Stimulated activated naive CD8-positive, alpha-beta T cell treated with anti-CD3 and anti-CD28 coated beads, Interleukin-15, Interleukin-2, amounts not matched to agents 100 U/mL and 50 U/mL, for 24 hours (primary cell): ENCODE measurements at regions not wholly inside any gene's neighbourhood (a gene's known extent, or its start where the extent isn't known, plus 50 kb on each side); places are given as distances from the start of the nearest gene placed in this dataset.

Experiments
- ATAC-seq: fragments of 150-1000 bp; cut with Tn5 transposase; one replicate; pipeline ENCODE4 v1.10.0; 2021
- DNase-seq: peaks from one replicate; pipeline ENCODE4 v3.0.0; 2021

- DNase-seq (no peak), ATAC-seq (no peak)
Measured at GRCh38 chr2:221112744-221113143, 459.4 kb downstream of the EPHA4 start.

GRCh38 chr2:221115944-221116343, 456.2 kb downstream of the EPHA4 start:
- no peak for DNase-seq
- no peak for ATAC-seq

GRCh38 chr2:221120643-221121042, 451.5 kb downstream of the EPHA4 start:
- ATAC-seq (no peak), DNase-seq (no peak)

GRCh38 chr2:221123396-221123795, 448.7 kb downstream of the EPHA4 start:
- ATAC-seq: no peak
- no peak for DNase-seq

GRCh38 chr2:221124532-221125240, 447.4 kb downstream of the EPHA4 start:
- DNase-seq (no peak), ATAC-seq (no peak)

- no peak for ATAC-seq
- DNase-seq: no peak
Measured at GRCh38 chr2:221125691-221126090, 446.4 kb downstream of the EPHA4 start.

GRCh38 chr2:221129657-221130056, 442.4 kb downstream of the EPHA4 start:
- ATAC-seq: no peak
- DNase-seq: no peak

GRCh38 chr2:221130431-221130830, 441.7 kb downstream of the EPHA4 start:
- DNase-seq: no peak

GRCh38 chr2:221133941-221134340, 438.2 kb downstream of the EPHA4 start:
- ATAC-seq: no peak

More at GRCh38 chr2:221130431-221130830, 441.7 kb downstream of the EPHA4 start:
- peak; percentile 36 for ATAC-seq

GRCh38 chr2:221134718-221135117, 437.4 kb downstream of the EPHA4 start:
- ATAC-seq (no peak), DNase-seq (no peak)

More at GRCh38 chr2:221133941-221134340, 438.2 kb downstream of the EPHA4 start:
- no peak for DNase-seq

GRCh38 chr2:221135699-221136098, 436.4 kb downstream of the EPHA4 start:
- ATAC-seq: no peak
- no peak for DNase-seq

GRCh38 chr2:221137385-221137784, 434.7 kb downstream of the EPHA4 start:
- ATAC-seq: no peak
- DNase-seq: no peak

- no peak for DNase-seq
- ATAC-seq: no peak
Measured at GRCh38 chr2:221142341-221142740, 429.8 kb downstream of the EPHA4 start.

GRCh38 chr2:221143231-221143630, 428.9 kb downstream of the EPHA4 start:
- DNase-seq: no peak
- no peak for ATAC-seq

GRCh38 chr2:221144909-221145308, 427.2 kb downstream of the EPHA4 start:
- DNase-seq (no peak), ATAC-seq (no peak)

GRCh38 chr2:221145396-221145795, 426.7 kb downstream of the EPHA4 start:
- no peak for ATAC-seq

GRCh38 chr2:221153226-221153625, 418.9 kb downstream of the EPHA4 start:
- DNase-seq: no peak
- no peak for ATAC-seq

More at GRCh38 chr2:221145396-221145795, 426.7 kb downstream of the EPHA4 start:
- DNase-seq: no peak

- DNase-seq (no peak), ATAC-seq (no peak)
Measured at GRCh38 chr2:221154176-221154575, 417.9 kb downstream of the EPHA4 start.

GRCh38 chr2:221156062-221156734, 415.9 kb downstream of the EPHA4 start:
- DNase-seq (no peak), ATAC-seq (no peak)

- DNase-seq: no peak
- ATAC-seq: no peak
Measured at GRCh38 chr2:221161186-221161585, 410.9 kb downstream of the EPHA4 start.

- DNase-seq: no peak
Measured at GRCh38 chr2:221166292-221166691, 405.8 kb downstream of the EPHA4 start.

GRCh38 chr2:221167561-221167960, 404.5 kb downstream of the EPHA4 start:
- ATAC-seq (no peak), DNase-seq (no peak)

More at GRCh38 chr2:221166292-221166691, 405.8 kb downstream of the EPHA4 start:
- ATAC-seq: no peak

GRCh38 chr2:221169724-221170123, 402.4 kb downstream of the EPHA4 start:
- DNase-seq: no peak
- ATAC-seq: no peak

GRCh38 chr2:221170548-221170947, 401.6 kb downstream of the EPHA4 start:
- no peak for DNase-seq
- ATAC-seq: no peak
